Astrocyte (in vitro differentiated cells and primary cell): ENCODE measurements at regions not wholly inside any gene's neighbourhood (a gene's known extent, or its start where the extent isn't known, plus 50 kb on each side); places are given as distances from the start of the nearest gene placed in this dataset.

ENCODE experiments used
- EZH2 ChIP-seq: IDR thresholded peaks from 2 replicates; pipeline ENCODE4 v1.6.1; 2012; ENCODE audit warnings: mild to moderate bottlenecking, low read length, inconsistent platforms; ENCODE audit not compliant: insufficient read depth
- TF ChIP-seq, protein P1 (sequence below): IDR thresholded peaks from 2 replicates; pipeline ENCODE4 v1.5.1; 2011; ENCODE audit warnings: low read depth, mild to moderate bottlenecking, inconsistent platforms, low read length, moderate library complexity; ENCODE audit not compliant: insufficient read depth

DNA sequence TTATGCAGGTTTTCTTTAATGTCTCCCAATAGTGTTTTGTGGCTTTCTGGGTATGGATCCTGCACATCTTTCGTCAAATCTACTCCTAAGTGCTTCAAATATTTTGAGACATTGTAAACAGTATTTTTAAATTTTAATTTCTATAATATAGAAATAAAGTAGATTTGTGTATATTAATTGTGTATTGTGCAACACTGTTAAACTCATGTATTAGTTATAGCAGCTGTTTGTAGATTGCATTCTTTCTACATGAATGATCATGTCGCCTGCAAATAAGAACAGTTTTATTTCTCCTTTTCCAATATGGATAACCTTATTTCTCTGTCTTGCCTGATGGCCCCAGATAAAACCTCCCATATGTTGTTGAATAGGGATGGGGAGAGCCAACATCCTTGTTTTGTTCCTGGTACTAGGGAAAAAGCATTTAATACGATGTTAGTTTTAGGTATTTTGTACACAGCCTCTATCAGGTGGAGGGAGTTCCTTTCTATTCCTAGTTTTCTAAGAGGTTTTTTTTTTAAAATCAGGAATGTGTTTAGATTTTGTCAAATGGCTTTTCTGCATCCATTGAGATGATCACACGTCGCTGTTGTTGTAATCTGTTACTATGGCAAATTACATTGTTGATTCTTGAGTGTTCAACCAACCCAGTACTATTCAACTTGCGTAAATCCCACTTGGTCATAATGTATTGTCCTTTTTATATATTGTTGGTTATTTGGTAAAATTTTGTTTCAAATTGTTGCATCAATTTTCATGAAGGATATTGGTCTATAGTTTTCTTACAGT, 71.1 kb upstream of the DGKG start:
- TF ChIP-seq, protein P1, sequence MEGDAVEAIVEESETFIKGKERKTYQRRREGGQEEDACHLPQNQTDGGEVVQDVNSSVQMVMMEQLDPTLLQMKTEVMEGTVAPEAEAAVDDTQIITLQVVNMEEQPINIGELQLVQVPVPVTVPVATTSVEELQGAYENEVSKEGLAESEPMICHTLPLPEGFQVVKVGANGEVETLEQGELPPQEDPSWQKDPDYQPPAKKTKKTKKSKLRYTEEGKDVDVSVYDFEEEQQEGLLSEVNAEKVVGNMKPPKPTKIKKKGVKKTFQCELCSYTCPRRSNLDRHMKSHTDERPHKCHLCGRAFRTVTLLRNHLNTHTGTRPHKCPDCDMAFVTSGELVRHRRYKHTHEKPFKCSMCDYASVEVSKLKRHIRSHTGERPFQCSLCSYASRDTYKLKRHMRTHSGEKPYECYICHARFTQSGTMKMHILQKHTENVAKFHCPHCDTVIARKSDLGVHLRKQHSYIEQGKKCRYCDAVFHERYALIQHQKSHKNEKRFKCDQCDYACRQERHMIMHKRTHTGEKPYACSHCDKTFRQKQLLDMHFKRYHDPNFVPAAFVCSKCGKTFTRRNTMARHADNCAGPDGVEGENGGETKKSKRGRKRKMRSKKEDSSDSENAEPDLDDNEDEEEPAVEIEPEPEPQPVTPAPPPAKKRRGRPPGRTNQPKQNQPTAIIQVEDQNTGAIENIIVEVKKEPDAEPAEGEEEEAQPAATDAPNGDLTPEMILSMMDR: no peak
- TF ChIP-seq EZH2: no peak
